Type B pancreatic cell (in vitro differentiated cells): ENCODE measurements at regions not wholly inside any gene's neighbourhood (a gene's known extent, or its start where the extent isn't known, plus 50 kb on each side); places are given as distances from the start of the nearest gene placed in this dataset.

Experiments
- DNase-seq: peaks from one replicate; pipeline ENCODE4 v3.0.0; 2021; ENCODE audit warnings: mixed read lengths; ENCODE audit not compliant: unreplicated experiment; ENCODE audit errors: extremely low spot score
- H3K27ac Mint-ChIP-seq: 2 replicates; pipeline ENCODE4 v1.8.0; 2021; ENCODE audit warnings: mild to moderate bottlenecking, mixed read lengths
- H3K27me3 Mint-ChIP-seq: 2 replicates; pipeline ENCODE4 v1.8.0; 2021; ENCODE audit warnings: mixed read lengths
- H3K36me3 Mint-ChIP-seq: 2 replicates; pipeline ENCODE4 v1.8.0; 2021; ENCODE audit warnings: mixed read lengths
- H3K4me1 Mint-ChIP-seq: one replicate; pipeline ENCODE4 v1.8.0; 2021; ENCODE audit warnings: mixed read lengths; ENCODE audit not compliant: unreplicated experiment
- H3K4me3 Mint-ChIP-seq: 2 replicates; pipeline ENCODE4 v1.8.0; 2021; ENCODE audit warnings: mild to moderate bottlenecking, mixed read lengths
- H3K9me3 Mint-ChIP-seq: 2 replicates; pipeline ENCODE4 v1.8.0; 2021; ENCODE audit warnings: mixed read lengths
- CTCF ChIP-seq: fragments of 200-600 bp; sonication (generic); conservative IDR thresholded peaks from 2 replicates; pipeline ENCODE4 v1.5.0; 2021; ENCODE audit warnings: antibody characterized with exemption, mild to moderate bottlenecking

- Mint-ChIP-seq H3K27me3 (peaks cover 3% of the 10 kb centered on the region), H3K4me1 (peaks cover 35% of the 10 kb centered on the region), H3K9me3 (peaks cover 6% of the 10 kb centered on the region), H3K27ac (no peak overlapping the region), H3K36me3 (no peaks in the 10 kb centered on the region), H3K4me3 (no peak overlapping the region)
- no peak for DNase-seq
- TF ChIP-seq CTCF: no peak
Measured at GRCh38 chr6:14816116-14816859, 429.6 kb upstream of the JARID2 start.

DNA sequence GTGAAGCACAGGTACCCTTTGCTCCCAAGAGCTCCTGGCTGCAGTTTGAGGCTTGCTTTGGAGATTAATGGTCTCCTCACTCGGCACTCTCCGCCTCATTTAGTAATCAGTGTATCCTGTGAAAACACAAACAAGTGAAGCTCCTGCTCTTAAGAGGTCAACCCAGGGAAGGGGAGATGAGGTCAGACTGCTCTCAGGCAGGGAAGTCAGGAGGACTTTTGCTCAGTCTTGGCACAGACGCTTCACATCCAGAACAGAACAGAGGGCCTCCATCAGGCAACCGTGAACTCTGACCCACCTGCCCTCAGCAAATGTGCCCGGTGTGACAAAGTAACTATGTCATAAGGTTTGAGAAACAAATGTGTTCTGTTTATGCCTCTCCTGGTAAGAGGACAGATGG is 428.8 kb upstream of the JARID2 start:
- no peak for DNase-seq
- H3K27me3 Mint-ChIP-seq: peaks cover 3% of the 10 kb centered on the region
- H3K4me1 Mint-ChIP-seq: peaks cover 31% of the 10 kb centered on the region
- no peaks in the 10 kb centered on the region for H3K36me3 Mint-ChIP-seq
- H3K9me3 Mint-ChIP-seq: peaks cover 6% of the 10 kb centered on the region
- peak overlapping the region; percentile 50 for H3K27ac Mint-ChIP-seq
- no peak for TF ChIP-seq CTCF
- H3K4me3 Mint-ChIP-seq: no peak overlapping the region

DNA sequence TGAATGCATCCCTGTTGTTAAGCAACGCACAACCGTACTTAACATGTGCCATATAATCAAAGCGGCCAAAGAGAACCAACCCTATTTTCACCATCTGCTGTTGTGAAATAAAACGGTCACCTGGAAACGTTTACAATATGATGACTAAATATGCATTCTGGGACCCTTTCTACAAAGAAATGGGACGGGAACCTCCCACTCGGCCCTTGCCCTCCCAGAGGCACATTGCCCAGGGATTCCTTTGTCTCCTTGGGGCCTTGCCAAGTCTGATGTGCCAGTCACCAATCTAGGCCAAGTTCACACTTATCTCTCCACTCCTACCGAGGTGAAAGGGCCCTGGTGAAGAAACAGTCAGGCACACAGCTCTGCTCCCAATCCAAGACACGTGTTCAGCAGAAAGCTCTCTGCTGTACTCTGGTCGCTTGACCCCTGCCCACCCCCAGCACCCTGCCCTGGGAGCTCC is 427.4 kb upstream of the JARID2 start:
- TF ChIP-seq CTCF: no peak
- H3K36me3 Mint-ChIP-seq: no peaks in the 10 kb centered on the region
- H3K4me3 Mint-ChIP-seq: no peak overlapping the region
- H3K27ac Mint-ChIP-seq: peak overlapping the region; percentile 37
- H3K9me3 Mint-ChIP-seq: peaks cover 6% of the 10 kb centered on the region
- H3K27me3 Mint-ChIP-seq: peaks cover 3% of the 10 kb centered on the region
- DNase-seq: no peak
- H3K4me1 Mint-ChIP-seq: peaks cover 34% of the 10 kb centered on the region

DNA sequence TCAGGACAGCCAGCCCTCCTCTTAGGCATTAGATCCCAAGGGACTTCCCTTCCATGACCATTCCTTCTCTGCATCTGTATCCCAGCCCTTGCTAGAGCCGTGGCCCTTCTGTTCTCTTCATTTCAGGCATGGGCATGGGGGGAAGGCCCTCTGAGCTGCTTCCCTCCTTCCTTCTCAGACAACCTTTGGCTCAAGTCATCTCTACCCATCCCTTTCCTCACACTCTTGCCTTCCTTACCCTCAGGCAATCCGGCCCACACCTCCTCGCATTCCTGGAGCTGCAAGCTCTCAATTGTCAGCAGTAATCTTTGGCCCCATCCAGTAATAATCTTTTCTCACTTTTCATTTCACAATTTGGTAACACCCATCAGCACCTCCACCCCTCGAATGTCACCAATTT is 426.9 kb upstream of the JARID2 start:
- no peak overlapping the region for H3K4me3 Mint-ChIP-seq
- peaks cover 6% of the 10 kb centered on the region for H3K9me3 Mint-ChIP-seq
- H3K4me1 Mint-ChIP-seq: peaks cover 39% of the 10 kb centered on the region
- no peak for TF ChIP-seq CTCF
- H3K36me3 Mint-ChIP-seq: no peaks in the 10 kb centered on the region
- H3K27me3 Mint-ChIP-seq: peaks cover under 1% of the 10 kb centered on the region
- no peak for DNase-seq
- peak overlapping the region; percentile 37 for H3K27ac Mint-ChIP-seq

DNA sequence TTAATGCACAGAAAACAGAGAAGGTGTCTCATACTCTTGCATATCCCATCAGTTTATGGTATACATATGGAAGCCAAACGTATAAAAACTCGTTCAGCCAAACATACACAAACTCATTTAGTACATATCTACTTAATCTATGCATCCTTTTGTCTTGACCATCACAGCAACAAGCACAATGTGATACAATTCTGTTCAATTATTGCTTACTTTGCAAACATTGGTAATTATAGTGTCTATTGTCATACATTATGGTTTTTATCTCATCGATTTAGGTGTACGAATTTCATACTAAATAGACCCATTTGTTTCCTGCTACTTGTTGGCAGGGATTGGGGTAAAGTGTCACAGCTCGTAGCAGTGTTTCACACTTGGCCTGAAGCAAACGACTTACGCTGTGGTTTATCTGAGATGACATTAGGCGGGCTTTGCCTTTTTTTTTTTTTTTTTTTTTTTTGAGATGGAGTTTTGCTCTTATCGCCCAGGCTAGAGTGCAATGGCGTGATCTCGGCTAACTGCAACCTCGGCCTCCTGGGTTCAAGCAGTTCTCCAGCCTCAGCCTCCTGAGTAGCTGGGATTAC is 425.9 kb upstream of the JARID2 start:
- Mint-ChIP-seq H3K27ac (no peak overlapping the region), H3K4me1 (peaks cover 48% of the 10 kb centered on the region), H3K9me3 (peaks cover 6% of the 10 kb centered on the region), H3K36me3 (no peaks in the 10 kb centered on the region), H3K27me3 (no peaks in the 10 kb centered on the region), H3K4me3 (no peak overlapping the region)
- DNase-seq: no peak
- no peak for TF ChIP-seq CTCF
